Loucy (cell line): ENCODE measurements at regions not wholly inside any gene's neighbourhood (a gene's known extent, or its start where the extent isn't known, plus 50 kb on each side); places are given as distances from the start of the nearest gene placed in this dataset.

ENCODE experiments used
- EZH2phosphoT487 ChIP-seq: fragments of 200-600 bp; IDR thresholded peaks from 2 replicates; pipeline ENCODE4 v1.6.1; 2018; ENCODE audit warnings: antibody characterized with exemption, mild to moderate bottlenecking, moderate library complexity, borderline replicate concordance
- TF ChIP-seq, protein P1 (sequence below): fragments of 200-600 bp; sonication (generic); conservative IDR thresholded peaks from 2 replicates; pipeline ENCODE4 v1.5.1; 2014; ENCODE audit warnings: mild to moderate bottlenecking, antibody characterized with exemption, low read length

DNA sequence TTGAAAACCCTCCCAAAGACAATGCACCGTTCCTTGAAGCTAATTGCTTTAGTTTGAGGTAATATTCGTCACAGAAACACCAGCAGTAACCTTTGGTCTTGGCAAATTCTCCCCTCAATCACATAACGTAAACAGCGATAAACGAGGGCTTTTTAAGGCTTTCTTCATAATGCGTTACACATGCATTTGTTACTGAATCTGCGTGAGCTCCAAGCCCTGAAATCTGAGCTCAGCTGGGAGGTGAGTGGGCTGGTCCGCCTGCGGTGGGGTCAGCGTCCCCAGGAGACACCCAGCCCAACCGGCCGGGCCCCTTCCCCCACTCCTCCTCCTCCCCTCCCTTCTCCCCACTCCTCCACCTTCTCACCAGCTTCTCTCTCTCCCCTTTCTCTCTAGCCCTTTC is 91.1 kb downstream of the BARX1 start:
- TF ChIP-seq, protein P1, sequence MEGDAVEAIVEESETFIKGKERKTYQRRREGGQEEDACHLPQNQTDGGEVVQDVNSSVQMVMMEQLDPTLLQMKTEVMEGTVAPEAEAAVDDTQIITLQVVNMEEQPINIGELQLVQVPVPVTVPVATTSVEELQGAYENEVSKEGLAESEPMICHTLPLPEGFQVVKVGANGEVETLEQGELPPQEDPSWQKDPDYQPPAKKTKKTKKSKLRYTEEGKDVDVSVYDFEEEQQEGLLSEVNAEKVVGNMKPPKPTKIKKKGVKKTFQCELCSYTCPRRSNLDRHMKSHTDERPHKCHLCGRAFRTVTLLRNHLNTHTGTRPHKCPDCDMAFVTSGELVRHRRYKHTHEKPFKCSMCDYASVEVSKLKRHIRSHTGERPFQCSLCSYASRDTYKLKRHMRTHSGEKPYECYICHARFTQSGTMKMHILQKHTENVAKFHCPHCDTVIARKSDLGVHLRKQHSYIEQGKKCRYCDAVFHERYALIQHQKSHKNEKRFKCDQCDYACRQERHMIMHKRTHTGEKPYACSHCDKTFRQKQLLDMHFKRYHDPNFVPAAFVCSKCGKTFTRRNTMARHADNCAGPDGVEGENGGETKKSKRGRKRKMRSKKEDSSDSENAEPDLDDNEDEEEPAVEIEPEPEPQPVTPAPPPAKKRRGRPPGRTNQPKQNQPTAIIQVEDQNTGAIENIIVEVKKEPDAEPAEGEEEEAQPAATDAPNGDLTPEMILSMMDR = no peak
- TF ChIP-seq EZH2phosphoT487 = no peak
